ENCODE measurements at regions not wholly inside any gene's neighbourhood (a gene's known extent, or its start where the extent isn't known, plus 50 kb on each side); places are given as distances from the start of the nearest gene placed in this dataset.
"Not testable (repeated sequence)": the region's sequence is repeated elsewhere in the genome, so short reads cannot be mapped to it uniquely, and the experiment has no call there.

GRCh38 chr1:70556541-70556940 is 145.5 kb downstream of the CTH start:
- no peak for DNase-seq

GRCh38 chr1:70567167-70567566 is 156.1 kb downstream of the CTH start:
- DNase-seq: no peak

GRCh38 chr1:70571191-70571590 is 160.1 kb downstream of the CTH start:
- no peak for DNase-seq

DNA sequence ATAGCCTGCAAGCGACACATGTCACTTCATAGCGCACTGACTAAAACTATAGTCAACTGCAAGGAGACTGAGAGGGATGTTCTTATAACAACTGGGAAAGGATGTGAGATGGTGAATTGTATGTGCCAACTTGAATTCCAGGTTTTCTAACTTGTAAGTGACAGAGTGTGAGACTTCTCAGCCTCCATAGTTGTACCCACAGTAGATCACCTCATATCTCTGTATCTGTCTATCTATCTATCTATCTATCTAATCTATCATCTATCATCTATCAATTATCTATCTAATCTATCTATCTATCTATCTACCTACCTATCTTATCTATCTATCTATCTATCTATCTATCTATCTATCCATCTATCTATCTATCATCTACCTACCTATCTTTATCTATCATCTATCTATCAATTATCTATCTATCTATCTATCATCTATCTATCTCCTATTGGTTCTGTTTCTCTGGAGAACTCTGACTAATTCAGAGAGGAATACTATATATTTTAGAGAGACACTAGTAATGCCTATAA is 162.3 kb downstream of the CTH start:
- no peak for DNase-seq

GRCh38 chr1:70581661-70582060 is 170.6 kb downstream of the CTH start:
- no peak for DNase-seq

GRCh38 chr1:70583522-70583921 is 172.5 kb downstream of the CTH start:
- no peak for DNase-seq

GRCh38 chr1:70586046-70586445 is 175.0 kb downstream of the CTH start:
- DNase-seq: no peak

GRCh38 chr1:70587872-70588366 is 176.9 kb downstream of the CTH start:
- no peak for DNase-seq

DNA sequence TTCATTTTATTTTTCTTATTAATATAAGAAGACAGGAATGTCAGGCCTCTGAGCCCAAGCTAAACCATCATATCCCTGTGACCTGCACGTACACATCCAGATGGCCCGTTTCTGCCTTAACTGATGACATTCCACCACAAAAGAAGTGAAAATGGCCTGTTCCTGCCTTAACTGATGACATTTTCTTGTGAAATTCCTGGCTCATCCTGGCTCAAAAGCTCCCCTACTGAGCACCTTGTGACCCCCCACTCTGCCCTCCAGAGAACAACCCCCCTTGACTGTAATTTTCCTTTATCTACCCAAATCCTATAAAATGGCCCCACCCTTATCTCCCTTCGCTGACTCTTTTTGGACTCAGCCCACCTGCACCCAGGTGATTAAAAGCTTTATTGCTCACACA is 182.5 kb downstream of the CTH start:
- not testable (repeated sequence) for DNase-seq

- DNase-seq: no peak
Measured at GRCh38 chr1:70608815-70609214, 197.7 kb downstream of the CTH start.

- DNase-seq: not testable (repeated sequence)
Measured at GRCh38 chr1:70610164-70610563, 199.1 kb downstream of the CTH start.

DNA sequence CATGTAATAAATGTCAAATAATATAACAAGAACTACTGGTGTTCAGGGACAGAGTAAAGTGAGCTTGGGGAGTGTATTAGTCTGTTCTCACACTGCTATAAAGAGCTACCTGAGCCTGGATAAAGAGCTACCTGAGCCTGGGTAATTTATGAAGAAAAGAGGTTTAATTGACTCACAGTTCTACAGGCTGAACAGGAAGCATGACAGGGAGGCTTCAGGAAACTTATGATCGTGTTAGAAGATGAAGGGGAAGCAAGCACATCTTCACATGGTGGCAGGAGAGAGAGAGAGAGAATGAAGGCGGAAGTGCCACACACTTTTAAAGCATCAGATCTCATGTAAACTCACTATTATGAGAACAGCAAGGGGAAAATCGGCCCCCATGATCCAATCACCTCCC is 205.9 kb downstream of the CTH start:
- no peak for DNase-seq

DNA sequence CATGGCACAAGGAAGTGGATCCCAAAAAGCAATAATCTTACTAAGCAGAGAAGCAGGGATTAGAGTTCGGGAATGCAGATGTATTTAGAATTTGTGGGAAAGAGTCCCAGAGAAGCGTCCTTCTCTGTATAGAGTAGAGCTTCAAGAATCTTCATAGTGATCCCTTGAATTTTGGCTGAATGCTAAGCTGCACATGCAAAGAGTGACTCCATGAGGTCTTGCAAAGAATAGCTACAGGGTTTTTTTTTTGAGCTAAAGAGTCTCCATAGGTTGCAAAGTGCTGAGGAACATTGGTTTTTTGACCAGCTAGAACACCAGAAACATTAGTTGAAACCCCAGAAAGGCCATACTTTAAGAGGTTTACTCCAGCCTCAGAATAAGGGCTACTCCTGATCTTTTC is 206.7 kb downstream of the CTH start:
- DNase-seq: no peak

- no peak for DNase-seq
Measured at GRCh38 chr1:70627910-70628309, 216.8 kb downstream of the CTH start.

GRCh38 chr1:70628973-70629372 is 217.9 kb downstream of the CTH start:
- no peak for DNase-seq

- DNase-seq: no peak
Measured at GRCh38 chr1:70633004-70633403, 221.9 kb downstream of the CTH start.

- DNase-seq: no peak
Measured at GRCh38 chr1:70635868-70636267, 224.8 kb downstream of the CTH start.

GRCh38 chr1:70641868-70642267 is 230.8 kb downstream of the CTH start:
- no peak for DNase-seq

GRCh38 chr1:70656361-70656760 is 245.3 kb downstream of the CTH start:
- no peak for DNase-seq

DNA sequence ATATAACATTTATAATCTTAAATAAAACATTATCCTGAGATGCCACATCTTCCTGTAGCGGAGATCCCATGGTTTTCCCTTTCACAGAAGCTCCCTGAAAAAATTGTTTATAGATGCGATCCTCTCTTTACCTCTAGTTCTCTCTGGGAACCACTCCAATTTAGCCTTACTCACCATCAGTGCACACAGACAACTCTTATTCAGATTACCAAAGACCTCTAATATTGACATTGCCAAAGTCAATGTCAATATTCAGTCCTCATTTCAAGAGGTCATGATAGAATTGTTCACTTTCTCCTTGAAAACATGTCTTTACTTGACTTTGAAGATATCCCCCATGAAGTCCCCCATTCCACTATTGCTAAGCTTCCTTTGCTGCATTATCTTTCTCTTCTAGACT is 248.8 kb downstream of the CTH start:
- no peak for DNase-seq

- no peak for DNase-seq
Measured at GRCh38 chr1:70666381-70667140, 255.5 kb downstream of the CTH start.

- no peak for DNase-seq
Measured at GRCh38 chr1:70667494-70668170, 256.6 kb downstream of the CTH start.

GRCh38 chr1:70671006-70671405 is 259.9 kb downstream of the CTH start:
- no peak for DNase-seq

DNA sequence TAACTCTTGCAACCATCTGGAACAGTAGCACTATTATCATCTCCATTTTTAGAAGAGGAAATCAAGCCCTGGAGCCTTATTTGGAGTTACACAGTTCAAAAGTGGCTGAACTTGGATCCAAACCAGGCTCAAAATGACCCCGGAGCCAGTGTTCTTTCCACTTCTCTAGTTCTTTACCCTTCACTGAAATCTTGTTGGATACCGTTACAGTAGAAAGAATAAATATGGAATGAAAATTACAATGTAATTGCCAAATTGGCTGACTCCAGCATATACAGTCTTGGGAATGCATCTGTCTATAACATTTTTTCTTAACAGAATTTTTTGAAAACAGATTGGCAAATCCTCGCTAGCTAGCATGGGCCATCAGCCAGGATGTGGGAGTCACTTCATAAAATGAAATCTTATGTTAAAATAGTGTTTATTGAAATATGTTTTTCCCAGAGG is 261.4 kb downstream of the CTH start:
- no peak for DNase-seq
